ENCODE measurements at regions not wholly inside any gene's neighbourhood (a gene's known extent, or its start where the extent isn't known, plus 50 kb on each side); places are given as distances from the start of the nearest gene placed in this dataset.

DNA sequence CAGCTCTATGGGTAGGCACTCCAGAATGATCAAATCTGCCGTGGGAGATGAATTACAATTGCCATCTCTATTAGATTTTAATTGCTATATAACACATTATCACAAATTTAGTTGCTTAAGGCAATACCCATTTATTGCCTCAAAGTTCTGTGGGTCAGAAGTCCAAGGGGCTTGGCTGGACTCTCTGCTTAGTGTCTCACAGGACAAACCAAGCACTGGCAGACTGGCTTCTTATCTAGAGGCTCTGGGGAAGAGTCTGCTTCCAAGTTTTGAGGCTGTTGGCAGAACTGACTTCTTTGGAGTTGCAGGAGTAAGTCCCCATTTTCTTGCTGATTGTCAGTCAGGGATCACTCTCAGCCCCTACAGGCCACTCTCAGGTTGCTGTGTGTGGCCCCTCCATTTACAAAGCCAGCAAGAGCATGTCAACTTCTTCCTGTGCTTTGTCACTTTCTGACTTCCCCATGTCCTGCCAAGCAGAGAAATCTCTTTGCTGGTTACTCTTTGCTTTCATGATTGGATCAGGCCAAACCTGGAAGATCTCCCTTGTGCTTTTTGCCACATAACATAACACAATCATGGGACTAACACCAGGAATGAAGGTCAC, 93.5 kb upstream of the PRICKLE2 start:
- Histone ChIP-seq H3K4me3 (no peak overlapping the region), H3K36me3 (no peaks in the 10 kb centered on the region), H3K9me3 (no peaks in the 10 kb centered on the region), H3K27me3 (no peaks in the 10 kb centered on the region), H3K4me1 (peaks cover 0 to 10% (median 5%) of the 10 kb centered on the region in 4 donors), H3K27ac (no peak overlapping the region)
- no peak for TF ChIP-seq POLR2AphosphoS5 (IDR thresholded peaks at IDR 0.05)
- DNase-seq = no peak
- ATAC-seq (ENCODE audit: low FRiP score in 2 of 2) = no peak
- 92 to 94% methylated on average over 1 of the region's 1 CpG for WGBS, 2 donors

DNA sequence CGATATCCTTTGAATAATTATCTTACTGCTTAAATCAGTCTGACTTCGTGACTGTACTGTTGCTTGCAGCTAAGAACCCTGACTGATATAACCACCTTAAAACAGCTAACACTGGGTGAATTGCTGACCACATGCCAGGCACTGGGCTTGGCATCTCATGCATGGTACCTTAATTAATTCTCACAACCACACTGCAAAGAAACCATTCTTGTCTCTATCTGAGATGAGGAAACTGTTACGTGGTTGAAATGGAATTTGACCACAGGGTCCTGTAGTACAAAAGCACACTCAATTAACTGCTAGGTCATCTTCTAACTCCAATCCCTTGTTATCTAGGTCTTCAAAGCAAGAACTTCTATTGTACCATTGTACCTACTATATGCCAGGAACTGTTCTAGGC, 92.7 kb upstream of the PRICKLE2 start:
- no peak for DNase-seq
- no peaks in the 10 kb centered on the region for H3K36me3 ChIP-seq
- 86 to 91% methylated on average over 3 of the region's 3 CpGs for whole genome bisulfite sequencing, 2 donors
- no peak overlapping the region for H3K4me3 ChIP-seq
- H3K27ac ChIP-seq = no peak overlapping the region
- ATAC-seq (ENCODE audit: low FRiP score in 2 of 2) = no peak
- no peak for TF ChIP-seq POLR2A (IDR thresholded peaks at IDR 0.05)
- no peaks in the 10 kb centered on the region for H3K27me3 ChIP-seq
- peaks cover 0 to 10% (median 5%) of the 10 kb centered on the region in 4 donors for H3K4me1 ChIP-seq
- no peaks in the 10 kb centered on the region for H3K9me3 ChIP-seq

DNA sequence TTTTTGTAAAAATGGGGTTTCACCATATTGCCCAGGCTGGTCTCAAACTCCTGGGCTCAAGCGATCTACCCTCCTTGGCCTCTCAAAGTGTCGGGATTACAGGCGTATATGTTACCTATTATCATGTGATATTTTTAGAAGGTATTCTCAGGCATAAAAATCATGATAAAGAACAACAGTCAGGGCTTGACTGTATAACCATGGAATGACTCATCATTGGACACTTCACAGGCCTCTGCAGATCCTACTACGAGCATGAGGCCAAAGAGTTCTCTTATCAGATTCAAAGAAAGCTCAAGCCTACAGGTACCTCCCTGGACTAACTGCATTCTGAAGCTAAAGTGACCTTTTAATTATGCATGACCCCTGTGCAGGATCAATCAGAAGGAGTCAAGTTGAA, 91.7 kb upstream of the PRICKLE2 start:
- WGBS, 2 donors = 83 to 88% methylated on average over 4 of the region's 4 CpGs
- Histone ChIP-seq H3K4me3 (no peak overlapping the region), H3K27me3 (no peaks in the 10 kb centered on the region), H3K27ac (no peak overlapping the region), H3K9me3 (no peaks in the 10 kb centered on the region), H3K36me3 (no peaks in the 10 kb centered on the region), H3K4me1 (peaks cover 0 to 5% (median 2%) of the 10 kb centered on the region in 4 donors)
- TF ChIP-seq POLR2A (IDR thresholded peaks at IDR 0.05) = no peak
- TF ChIP-seq, protein P1, sequence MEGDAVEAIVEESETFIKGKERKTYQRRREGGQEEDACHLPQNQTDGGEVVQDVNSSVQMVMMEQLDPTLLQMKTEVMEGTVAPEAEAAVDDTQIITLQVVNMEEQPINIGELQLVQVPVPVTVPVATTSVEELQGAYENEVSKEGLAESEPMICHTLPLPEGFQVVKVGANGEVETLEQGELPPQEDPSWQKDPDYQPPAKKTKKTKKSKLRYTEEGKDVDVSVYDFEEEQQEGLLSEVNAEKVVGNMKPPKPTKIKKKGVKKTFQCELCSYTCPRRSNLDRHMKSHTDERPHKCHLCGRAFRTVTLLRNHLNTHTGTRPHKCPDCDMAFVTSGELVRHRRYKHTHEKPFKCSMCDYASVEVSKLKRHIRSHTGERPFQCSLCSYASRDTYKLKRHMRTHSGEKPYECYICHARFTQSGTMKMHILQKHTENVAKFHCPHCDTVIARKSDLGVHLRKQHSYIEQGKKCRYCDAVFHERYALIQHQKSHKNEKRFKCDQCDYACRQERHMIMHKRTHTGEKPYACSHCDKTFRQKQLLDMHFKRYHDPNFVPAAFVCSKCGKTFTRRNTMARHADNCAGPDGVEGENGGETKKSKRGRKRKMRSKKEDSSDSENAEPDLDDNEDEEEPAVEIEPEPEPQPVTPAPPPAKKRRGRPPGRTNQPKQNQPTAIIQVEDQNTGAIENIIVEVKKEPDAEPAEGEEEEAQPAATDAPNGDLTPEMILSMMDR (IDR thresholded peaks at IDR 0.05) = no peak
- no peak for TF ChIP-seq EP300 (IDR thresholded peaks at IDR 0.05)
- no peak for TF ChIP-seq POLR2AphosphoS5 (IDR thresholded peaks at IDR 0.05)
- DNase-seq (no peak), ATAC-seq (ENCODE audit: low FRiP score in 2 of 2) (no peak)

DNA sequence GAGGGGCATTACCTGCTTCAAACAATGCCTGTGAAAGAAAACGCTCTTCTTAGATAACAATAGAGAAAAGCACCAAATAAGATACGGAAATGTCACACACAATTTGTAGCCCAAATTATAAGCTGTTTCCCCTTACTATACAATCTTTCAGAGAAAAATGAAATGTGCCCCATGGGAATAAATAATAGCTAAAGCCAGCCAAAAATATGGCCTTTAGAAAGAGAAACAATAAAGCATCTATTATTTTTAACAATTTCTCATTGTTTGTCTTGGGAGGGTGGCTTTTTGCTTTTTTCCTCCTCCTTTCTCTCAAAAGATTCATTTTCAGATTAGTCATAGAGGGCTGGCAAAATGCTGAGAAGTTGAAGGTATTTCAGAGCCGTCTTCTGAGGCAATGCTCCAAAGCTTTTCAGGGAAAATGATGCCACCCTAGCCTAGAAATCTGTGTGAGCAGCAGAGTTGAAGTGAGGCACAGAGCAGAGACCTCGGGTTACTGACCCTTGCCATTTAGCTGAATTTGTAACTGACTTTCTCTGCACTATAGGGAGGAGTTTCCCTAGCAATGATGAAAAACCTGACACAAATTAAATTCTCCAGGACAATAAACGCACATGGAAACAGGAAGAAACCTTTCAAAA, 86.3 kb upstream of the PRICKLE2 start:
- ATAC-seq (ENCODE audit: low FRiP score in 2 of 2) = no peak
- DNase-seq = no peak
- no peak overlapping the region for H3K27ac ChIP-seq
- H3K4me3 ChIP-seq = no peak overlapping the region
- TF ChIP-seq POLR2AphosphoS5 (IDR thresholded peaks at IDR 0.05) = no peak
- TF ChIP-seq, protein P1 (IDR thresholded peaks at IDR 0.05) = no peak
- no peak for TF ChIP-seq EP300 (IDR thresholded peaks at IDR 0.05)
- no peak for TF ChIP-seq POLR2A (IDR thresholded peaks at IDR 0.05)
- 59 to 62% methylated on average over 5 of the region's 5 CpGs for WGBS, 2 donors
- H3K36me3 ChIP-seq = no peaks in the 10 kb centered on the region
- H3K9me3 ChIP-seq = no peaks in the 10 kb centered on the region
- H3K4me1 ChIP-seq = peaks cover 0 to 3% (median 0%) of the 10 kb centered on the region in 4 donors
- no peaks in the 10 kb centered on the region for H3K27me3 ChIP-seq

DNA sequence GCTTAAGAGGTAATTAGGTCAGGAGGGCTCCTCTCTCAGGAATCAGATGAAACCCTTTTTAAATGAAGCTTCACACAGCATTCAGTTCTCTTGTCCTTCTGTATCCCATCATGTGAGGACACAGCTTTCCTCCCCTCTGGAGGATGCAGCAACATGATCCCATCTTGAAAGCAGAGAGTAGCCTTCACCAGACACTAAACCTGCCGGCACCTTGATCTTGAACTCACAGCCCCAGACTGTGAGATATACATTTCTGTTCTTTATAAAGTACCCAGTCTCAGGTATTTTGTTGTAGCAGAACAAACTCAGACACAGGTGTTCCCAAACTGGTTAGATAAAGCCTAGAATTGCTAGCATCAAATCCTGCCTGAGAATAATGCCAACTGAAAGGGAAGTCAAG, 83.7 kb upstream of the PRICKLE2 start:
- TF ChIP-seq EP300 (IDR thresholded peaks at IDR 0.05) (no peak), POLR2A (IDR thresholded peaks at IDR 0.05) (no peak), POLR2AphosphoS5 (IDR thresholded peaks at IDR 0.05) (no peak)
- TF ChIP-seq, protein P1 (IDR thresholded peaks at IDR 0.05) = no peak
- Histone ChIP-seq H3K27me3 (no peaks in the 10 kb centered on the region), H3K9me3 (no peaks in the 10 kb centered on the region), H3K27ac (no peak overlapping the region), H3K36me3 (no peaks in the 10 kb centered on the region), H3K4me3 (no peak overlapping the region), H3K4me1 (no peaks in the 10 kb centered on the region)
- 86 to 100% methylated on average over 1 of the region's 1 CpG for WGBS, 2 donors
- DNase-seq = no peak
- ATAC-seq (ENCODE audit: low FRiP score in 2 of 2) = no peak

DNA sequence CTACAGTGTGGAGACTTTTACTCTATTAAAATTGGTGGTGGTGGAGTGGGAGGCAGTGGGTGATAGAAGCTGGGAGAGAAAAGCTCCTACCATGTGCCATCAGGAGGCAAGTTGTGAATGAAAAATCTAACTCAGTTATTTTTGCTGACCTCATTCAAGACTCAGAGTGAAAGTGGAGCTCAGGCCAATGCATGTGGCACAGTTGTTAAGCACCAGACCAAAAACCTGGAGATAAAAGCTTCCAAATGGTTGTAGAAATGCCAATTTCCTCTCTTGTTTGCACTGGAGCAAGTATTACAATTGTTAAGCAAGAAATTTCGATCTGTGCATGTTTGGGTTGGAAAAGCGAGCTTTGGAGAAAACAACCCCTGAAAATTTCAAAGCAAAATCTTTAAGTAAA, 81.5 kb upstream of the PRICKLE2 start:
- DNase-seq (no peak), ATAC-seq (ENCODE audit: low FRiP score in 2 of 2) (no peak)
- Histone ChIP-seq H3K27ac (no peak overlapping the region), H3K4me1 (no peaks in the 10 kb centered on the region), H3K4me3 (no peak overlapping the region), H3K27me3 (no peaks in the 10 kb centered on the region), H3K9me3 (no peaks in the 10 kb centered on the region), H3K36me3 (no peaks in the 10 kb centered on the region)
- TF ChIP-seq POLR2AphosphoS5 (IDR thresholded peaks at IDR 0.05) = no peak
- WGBS, 2 donors = 74 to 75% methylated on average over 2 of the region's 2 CpGs

Measured in upper lobe of left lung (tissue), 6 donors.